ENCODE measurements at regions not wholly inside any gene's neighbourhood (a gene's known extent, or its start where the extent isn't known, plus 50 kb on each side); places are given as distances from the start of the nearest gene placed in this dataset.

DNA sequence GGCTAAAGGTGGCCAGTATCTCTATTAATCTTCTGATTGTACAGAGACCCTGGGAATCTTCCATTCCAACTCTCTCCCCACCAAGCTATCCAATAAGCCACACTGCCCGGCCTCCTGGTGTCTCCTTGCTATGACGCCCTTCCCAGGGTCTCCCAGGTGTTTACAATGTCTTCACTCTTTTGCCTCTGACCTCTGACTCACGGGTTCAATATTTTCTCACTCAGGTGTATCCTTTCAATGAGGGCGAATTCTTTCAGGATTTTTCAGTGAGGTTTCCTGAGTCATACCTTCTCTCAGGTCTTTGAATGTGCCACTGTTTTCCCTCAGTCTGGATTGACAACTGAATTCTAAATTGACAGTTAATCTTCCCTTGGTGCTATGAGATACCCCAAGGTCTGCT is 53.7 kb upstream of the IRX4 start:
- Histone ChIP-seq H3K4me1 (ENCODE audit: control insufficient read depth in 2 of 2, insufficient read depth in 2 of 2, low read length in 2 of 2) (no peaks in the 10 kb centered on the region), H3K9ac (ENCODE audit: low read depth in 1 of 2, low read length in 2 of 2) (no peak overlapping the region), H3K4me3 (ENCODE audit: low read length in 2 of 2) (no peak overlapping the region), H3K27me3 (ENCODE audit: control insufficient read depth in 2 of 2, insufficient read depth in 2 of 2, low read length in 2 of 2) (peaks cover under 1 to 6% of the 10 kb centered on the region in 2 donors), H3K27ac (ENCODE audit: low read depth in 2 of 2, low read length in 2 of 2) (no peak overlapping the region), H3K36me3 (ENCODE audit: control insufficient read depth in 2 of 2, insufficient read depth in 2 of 2, low read length in 2 of 2) (no peaks in the 10 kb centered on the region), H3K9me3 (ENCODE audit: control insufficient read depth in 2 of 2, low read length in 2 of 2) (no peaks in the 10 kb centered on the region)

DNA sequence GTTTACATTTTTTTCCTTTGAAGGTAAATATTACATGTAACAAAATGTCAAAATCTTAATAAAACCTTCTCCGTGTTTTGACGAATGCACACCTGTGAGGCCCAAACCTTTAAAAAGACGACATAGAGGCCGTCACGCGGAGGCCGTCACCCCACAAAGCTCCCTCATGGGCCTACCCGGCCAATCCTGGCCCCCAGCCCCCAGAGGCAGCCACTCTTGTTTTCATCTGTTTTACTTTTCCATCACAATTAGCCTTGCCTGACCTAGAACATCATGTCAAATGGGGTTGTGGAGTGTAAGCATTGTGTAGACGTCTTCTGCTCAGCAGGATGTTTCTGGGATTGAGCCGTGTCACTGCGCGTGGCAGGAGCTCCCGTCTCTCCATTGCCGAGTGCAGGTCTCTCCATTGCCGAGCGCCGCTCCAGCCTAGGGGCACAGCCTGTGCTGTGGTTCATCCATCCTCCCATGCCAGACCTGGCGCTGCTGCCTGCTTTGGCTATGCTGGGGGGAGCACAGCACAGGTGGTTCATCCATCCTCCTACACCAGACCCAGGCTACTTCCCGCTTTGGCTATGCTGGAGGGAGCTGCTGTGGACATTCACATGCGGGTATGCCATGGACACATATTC is 52.2 kb upstream of the IRX4 start:
- no peaks in the 10 kb centered on the region for H3K36me3 ChIP-seq (ENCODE audit: control insufficient read depth in 2 of 2, insufficient read depth in 2 of 2, low read length in 2 of 2)
- H3K9me3 ChIP-seq (ENCODE audit: control insufficient read depth in 2 of 2, low read length in 2 of 2) = no peaks in the 10 kb centered on the region
- H3K9ac ChIP-seq (ENCODE audit: low read depth in 1 of 2, low read length in 2 of 2) = no peak overlapping the region
- H3K4me1 ChIP-seq (ENCODE audit: control insufficient read depth in 2 of 2, insufficient read depth in 2 of 2, low read length in 2 of 2) = no peaks in the 10 kb centered on the region
- H3K27ac ChIP-seq (ENCODE audit: low read depth in 2 of 2, low read length in 2 of 2) = no peak overlapping the region
- no peak overlapping the region for H3K4me3 ChIP-seq (ENCODE audit: low read length in 2 of 2)
- H3K27me3 ChIP-seq (ENCODE audit: control insufficient read depth in 2 of 2, insufficient read depth in 2 of 2, low read length in 2 of 2) = peaks cover 11 to 13% of the 10 kb centered on the region in 2 donors

DNA sequence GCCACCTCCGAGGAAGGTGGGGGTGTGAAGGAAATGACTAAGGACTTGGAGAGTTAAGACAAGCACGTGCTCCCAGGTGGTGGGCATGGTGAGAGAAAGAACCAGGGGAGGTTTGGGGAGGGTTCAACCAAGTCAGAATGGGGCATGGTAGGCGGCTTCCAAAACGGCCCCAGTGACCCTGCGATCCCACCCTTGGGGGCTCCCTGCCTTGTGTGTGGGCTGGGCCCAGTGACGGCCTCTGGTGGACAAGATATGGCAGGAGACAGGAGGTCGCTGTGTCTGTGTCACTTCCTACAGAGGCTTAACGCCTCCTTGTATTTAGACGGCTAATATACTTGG is 51.3 kb upstream of the IRX4 start:
- Histone ChIP-seq H3K36me3 (ENCODE audit: control insufficient read depth in 2 of 2, insufficient read depth in 2 of 2, low read length in 2 of 2) (no peaks in the 10 kb centered on the region), H3K9me3 (ENCODE audit: control insufficient read depth in 2 of 2, low read length in 2 of 2) (no peaks in the 10 kb centered on the region), H3K27me3 (ENCODE audit: control insufficient read depth in 2 of 2, insufficient read depth in 2 of 2, low read length in 2 of 2) (peaks cover 16 to 18% of the 10 kb centered on the region in 2 donors), H3K4me1 (ENCODE audit: control insufficient read depth in 2 of 2, insufficient read depth in 2 of 2, low read length in 2 of 2) (no peaks in the 10 kb centered on the region), H3K4me3 (ENCODE audit: low read length in 2 of 2) (no peak overlapping the region), H3K9ac (ENCODE audit: low read depth in 1 of 2, low read length in 2 of 2) (no peak overlapping the region), H3K27ac (ENCODE audit: low read depth in 2 of 2, low read length in 2 of 2) (no peak overlapping the region)

DNA sequence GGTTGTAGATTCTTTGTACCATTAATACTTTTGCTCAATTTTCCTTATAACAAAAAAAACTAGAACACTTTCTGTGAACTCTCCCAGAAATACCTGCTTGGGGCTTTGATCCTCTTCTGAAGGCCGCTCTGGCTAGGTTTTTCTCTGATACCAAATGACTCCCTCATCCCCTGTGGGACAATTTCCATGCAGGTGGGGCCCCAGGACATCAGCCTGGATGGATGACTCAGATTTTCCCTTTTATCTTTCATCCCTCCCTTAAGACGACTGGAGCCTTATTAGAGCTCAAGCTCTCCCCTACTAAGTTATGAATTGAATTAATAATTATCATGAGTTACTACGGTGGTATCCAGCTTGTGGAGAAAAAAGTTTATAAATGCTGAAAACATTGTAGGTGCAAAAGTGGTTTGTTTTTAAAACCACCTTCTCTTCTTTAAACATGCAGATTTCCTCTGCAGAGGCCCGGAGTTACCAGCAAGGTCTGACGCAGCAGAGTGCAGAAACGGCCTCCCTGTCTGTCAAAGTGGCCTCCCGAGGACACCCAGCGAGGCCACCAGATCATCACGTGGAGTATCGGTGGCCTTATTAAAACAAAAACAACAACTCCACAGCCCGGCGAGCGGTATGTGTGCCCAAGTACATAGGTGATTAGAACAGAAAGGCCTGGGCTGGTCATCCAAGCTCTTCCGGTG is 50.8 kb upstream of the IRX4 start:
- H3K4me3 ChIP-seq (ENCODE audit: low read length in 2 of 2) = no peak overlapping the region
- H3K9me3 ChIP-seq (ENCODE audit: control insufficient read depth in 2 of 2, low read length in 2 of 2) = no peaks in the 10 kb centered on the region
- H3K9ac ChIP-seq (ENCODE audit: low read depth in 1 of 2, low read length in 2 of 2) = no peak overlapping the region
- no peaks in the 10 kb centered on the region for H3K36me3 ChIP-seq (ENCODE audit: control insufficient read depth in 2 of 2, insufficient read depth in 2 of 2, low read length in 2 of 2)
- H3K27ac ChIP-seq (ENCODE audit: low read depth in 2 of 2, low read length in 2 of 2) = no peak overlapping the region
- H3K4me1 ChIP-seq (ENCODE audit: control insufficient read depth in 2 of 2, insufficient read depth in 2 of 2, low read length in 2 of 2) = no peaks in the 10 kb centered on the region
- H3K27me3 ChIP-seq (ENCODE audit: control insufficient read depth in 2 of 2, insufficient read depth in 2 of 2, low read length in 2 of 2) = peaks cover 16 to 19% of the 10 kb centered on the region in 2 donors

All from mucosa of rectum (tissue), 2 donors.